ENCODE measurements at regions not wholly inside any gene's neighbourhood (a gene's known extent, or its start where the extent isn't known, plus 50 kb on each side); places are given as distances from the start of the nearest gene placed in this dataset.

DNA sequence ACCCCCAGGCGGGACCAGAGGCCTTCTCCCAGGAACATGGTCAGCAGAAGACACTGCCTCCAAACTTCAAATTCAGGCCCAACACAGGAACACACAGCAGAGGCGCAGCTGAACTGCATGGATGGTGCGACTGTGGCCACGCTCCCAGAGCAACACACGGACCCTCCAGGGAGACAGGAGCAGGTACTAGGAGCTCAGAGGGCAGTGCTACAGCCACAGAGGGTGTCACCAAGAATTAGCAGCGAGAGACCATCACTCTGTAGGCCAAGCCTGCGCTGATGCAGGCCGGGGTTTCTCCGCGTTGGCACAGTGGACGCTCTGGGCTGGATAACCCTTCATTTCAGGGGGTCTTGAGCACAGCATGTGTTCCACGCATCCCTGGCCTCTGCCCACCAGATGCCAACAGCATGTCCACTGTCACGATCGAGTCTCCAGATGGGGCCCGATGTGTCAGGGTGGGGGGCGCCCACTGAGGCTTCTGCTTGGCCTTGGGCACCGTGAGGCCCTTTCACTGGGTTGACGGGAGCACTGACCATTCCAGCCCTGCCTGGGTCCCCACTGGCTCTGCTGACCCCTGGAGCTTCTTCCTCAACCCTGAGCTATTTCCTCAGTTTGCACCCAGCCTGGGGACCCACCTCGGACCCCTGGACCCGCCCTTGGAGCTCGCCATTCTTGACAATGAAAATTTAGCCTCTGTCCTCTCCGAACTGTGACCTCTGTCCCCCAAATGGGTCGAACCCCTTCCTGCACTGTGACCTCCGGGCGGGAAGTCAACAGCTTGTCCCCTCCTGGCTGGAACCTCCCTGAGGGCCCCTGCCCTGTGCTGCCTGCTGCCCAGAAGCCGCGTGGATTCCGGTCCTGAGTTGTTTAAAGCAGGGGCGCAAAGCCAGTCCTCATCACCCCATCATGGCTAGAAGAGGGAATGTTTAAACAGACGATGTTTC lies 239.4 kb downstream of the DLL1 start:
- Histone ChIP-seq H3K9ac (ENCODE audit: low read depth, low read length) (no peak overlapping the region), H3K9me3 (ENCODE audit: insufficient read depth, low read depth, low read length) (no peaks in the 10 kb centered on the region; the same call in 1 of the 2 replicates), H3K27me3 (ENCODE audit: insufficient read depth, low read length) (no peaks in the 10 kb centered on the region), H3K4me3 (ENCODE audit: low read length) (no peak overlapping the region), H3K36me3 (ENCODE audit: insufficient read depth, low read depth, low read length) (no peaks in the 10 kb centered on the region), H3K4me1 (ENCODE audit: insufficient read depth, low read length) (no peaks in the 10 kb centered on the region), H3K27ac (ENCODE audit: low read length) (no peak overlapping the region)

DNA sequence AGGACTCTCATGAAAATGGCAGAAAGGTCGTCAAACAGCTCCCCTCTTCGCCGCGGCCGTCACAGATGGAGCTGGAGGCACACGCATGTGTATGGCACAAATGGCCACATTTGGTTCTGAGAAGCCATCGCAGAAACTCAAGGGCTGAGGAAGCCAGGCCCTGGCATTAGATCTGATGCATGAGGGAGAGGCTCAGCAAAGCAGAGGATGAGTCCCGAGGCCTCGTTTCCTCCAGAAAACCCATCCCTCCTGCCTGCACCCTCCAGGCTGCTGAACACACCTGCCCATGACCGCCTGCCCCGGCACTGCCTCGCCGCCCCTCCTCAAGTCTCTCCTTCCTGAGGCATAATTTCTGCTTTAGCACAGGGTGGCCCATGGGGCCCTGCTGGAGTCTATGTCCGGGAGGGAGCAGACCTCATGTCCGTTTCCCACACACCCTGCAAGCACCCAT lies 240.3 kb downstream of the DLL1 start:
- H3K27ac ChIP-seq (ENCODE audit: low read length) = no peak overlapping the region
- H3K36me3 ChIP-seq (ENCODE audit: insufficient read depth, low read depth, low read length) = no peaks in the 10 kb centered on the region
- H3K4me1 ChIP-seq (ENCODE audit: insufficient read depth, low read length) = no peaks in the 10 kb centered on the region
- no peak overlapping the region for H3K9ac ChIP-seq (ENCODE audit: low read depth, low read length)
- H3K9me3 ChIP-seq (ENCODE audit: insufficient read depth, low read depth, low read length) = no peaks in the 10 kb centered on the region
- H3K27me3 ChIP-seq (ENCODE audit: insufficient read depth, low read length) = no peaks in the 10 kb centered on the region
- H3K4me3 ChIP-seq (ENCODE audit: low read length) = no peak overlapping the region

DNA sequence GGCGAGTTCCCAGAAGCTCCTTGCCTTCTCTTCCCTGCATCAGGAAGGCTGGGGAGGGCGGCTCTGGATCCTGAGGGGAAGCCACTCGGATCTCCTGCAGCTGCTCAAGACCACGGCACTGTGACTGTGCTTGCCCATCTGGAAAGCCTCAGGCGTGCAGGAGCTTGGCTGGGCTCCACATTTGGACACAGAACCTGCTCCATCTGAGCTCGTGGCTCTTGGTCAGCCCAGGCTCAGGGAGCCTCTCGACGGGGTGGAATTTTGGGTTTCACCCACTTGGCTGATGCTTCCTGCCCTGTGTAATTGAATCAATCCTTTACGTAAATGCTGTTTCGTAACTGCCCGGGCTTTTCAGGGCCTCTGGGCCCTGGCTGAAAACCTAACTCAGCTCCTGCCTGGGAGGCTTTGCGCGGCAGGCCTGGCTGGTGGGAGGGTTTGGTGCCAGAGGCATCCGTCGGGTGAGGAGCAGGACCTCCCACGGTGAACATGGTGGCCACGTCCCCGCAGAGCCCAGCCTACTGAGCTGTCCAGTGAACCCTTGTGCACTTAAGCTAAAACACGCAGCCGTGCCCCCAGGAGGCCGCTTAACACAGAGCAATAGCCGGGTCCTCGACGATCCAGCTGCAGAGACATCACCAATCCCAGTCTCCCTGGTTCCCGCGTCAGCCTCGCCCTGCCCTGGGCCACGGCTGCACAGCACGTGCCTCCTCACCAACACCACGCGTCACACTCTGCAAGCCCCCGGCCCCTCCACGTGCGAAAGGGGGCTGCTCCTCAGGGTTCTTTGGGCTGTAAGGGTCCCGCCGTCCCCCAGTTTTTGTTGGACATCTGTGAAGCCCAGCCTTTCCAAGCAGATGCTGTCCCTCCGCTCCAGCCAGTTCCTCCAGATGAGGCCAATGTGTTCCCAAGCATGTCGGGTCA lies 241.0 kb downstream of the DLL1 start:
- no peaks in the 10 kb centered on the region for H3K36me3 ChIP-seq (ENCODE audit: insufficient read depth, low read depth, low read length)
- no peak overlapping the region for H3K4me3 ChIP-seq (ENCODE audit: low read length)
- no peak overlapping the region for H3K9ac ChIP-seq (ENCODE audit: low read depth, low read length)
- H3K27ac ChIP-seq (ENCODE audit: low read length) = no peak overlapping the region
- no peaks in the 10 kb centered on the region for H3K9me3 ChIP-seq (ENCODE audit: insufficient read depth, low read depth, low read length)
- no peaks in the 10 kb centered on the region for H3K4me1 ChIP-seq (ENCODE audit: insufficient read depth, low read length)
- no peaks in the 10 kb centered on the region for H3K27me3 ChIP-seq (ENCODE audit: insufficient read depth, low read length)

DNA sequence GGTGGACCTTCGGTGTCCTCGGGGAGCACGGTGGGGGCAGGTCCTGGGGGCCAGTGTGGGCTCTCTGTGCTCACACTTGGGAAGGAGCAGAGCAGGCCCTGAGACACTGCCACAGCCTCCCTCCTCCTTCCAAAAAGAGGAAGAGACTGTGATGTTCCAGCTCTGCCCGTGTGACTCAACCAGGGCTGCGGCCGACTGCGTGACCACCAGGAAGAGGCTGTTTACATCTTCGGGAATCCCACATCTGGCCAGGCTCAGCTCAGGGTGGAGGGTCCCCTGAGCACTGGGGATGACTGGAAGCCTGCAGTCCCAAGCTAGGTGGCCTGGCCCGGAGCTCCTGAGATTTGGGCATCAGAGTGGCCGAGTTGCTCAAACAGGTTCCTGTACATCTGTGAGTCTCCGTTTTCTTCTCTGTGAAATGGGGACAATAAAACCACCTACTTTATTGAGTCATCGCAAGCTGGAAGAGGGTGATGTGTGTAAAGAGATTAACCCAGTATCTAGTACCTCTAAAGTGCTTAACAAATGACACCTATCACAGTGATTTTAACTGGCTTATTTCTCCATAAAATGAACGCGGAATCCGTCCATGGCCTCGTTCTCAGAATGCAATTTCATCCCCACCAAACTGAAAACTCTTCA lies 242.1 kb downstream of the DLL1 start:
- H3K4me1 ChIP-seq (ENCODE audit: insufficient read depth, low read length) = no peaks in the 10 kb centered on the region
- H3K4me3 ChIP-seq (ENCODE audit: low read length) = no peak overlapping the region
- H3K9ac ChIP-seq (ENCODE audit: low read depth, low read length) = no peak overlapping the region
- H3K36me3 ChIP-seq (ENCODE audit: insufficient read depth, low read depth, low read length) = no peaks in the 10 kb centered on the region
- H3K27me3 ChIP-seq (ENCODE audit: insufficient read depth, low read length) = no peaks in the 10 kb centered on the region
- no peak overlapping the region for H3K27ac ChIP-seq (ENCODE audit: low read length)
- no peaks in the 10 kb centered on the region for H3K9me3 ChIP-seq (ENCODE audit: insufficient read depth, low read depth, low read length)

DNA sequence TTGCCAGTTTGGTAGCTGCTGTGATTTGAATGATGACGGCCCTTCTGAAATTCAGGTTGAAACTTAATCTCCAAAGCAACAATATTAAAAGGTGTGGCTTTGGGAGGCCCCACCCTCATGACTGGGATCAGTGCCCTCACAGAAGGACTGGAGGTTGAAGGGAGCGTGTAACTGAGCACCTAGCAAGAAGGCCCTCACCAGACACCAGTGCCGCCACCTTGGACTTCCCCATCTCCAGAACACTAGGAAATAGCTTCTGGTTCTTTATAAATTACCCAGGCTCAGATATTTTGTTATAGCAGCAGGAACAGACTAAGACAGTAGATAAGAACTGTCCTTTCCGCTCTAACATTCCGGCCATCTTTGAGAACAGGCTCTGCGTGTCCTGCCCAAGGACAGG lies 243.1 kb downstream of the DLL1 start:
- no peaks in the 10 kb centered on the region for H3K4me1 ChIP-seq (ENCODE audit: insufficient read depth, low read length)
- no peak overlapping the region for H3K4me3 ChIP-seq (ENCODE audit: low read length)
- H3K27ac ChIP-seq (ENCODE audit: low read length) = no peak overlapping the region
- H3K9me3 ChIP-seq (ENCODE audit: insufficient read depth, low read depth, low read length) = no peaks in the 10 kb centered on the region
- H3K36me3 ChIP-seq (ENCODE audit: insufficient read depth, low read depth, low read length) = no peaks in the 10 kb centered on the region
- H3K27me3 ChIP-seq (ENCODE audit: insufficient read depth, low read length) = no peaks in the 10 kb centered on the region
- H3K9ac ChIP-seq (ENCODE audit: low read depth, low read length) = no peak overlapping the region

DNA sequence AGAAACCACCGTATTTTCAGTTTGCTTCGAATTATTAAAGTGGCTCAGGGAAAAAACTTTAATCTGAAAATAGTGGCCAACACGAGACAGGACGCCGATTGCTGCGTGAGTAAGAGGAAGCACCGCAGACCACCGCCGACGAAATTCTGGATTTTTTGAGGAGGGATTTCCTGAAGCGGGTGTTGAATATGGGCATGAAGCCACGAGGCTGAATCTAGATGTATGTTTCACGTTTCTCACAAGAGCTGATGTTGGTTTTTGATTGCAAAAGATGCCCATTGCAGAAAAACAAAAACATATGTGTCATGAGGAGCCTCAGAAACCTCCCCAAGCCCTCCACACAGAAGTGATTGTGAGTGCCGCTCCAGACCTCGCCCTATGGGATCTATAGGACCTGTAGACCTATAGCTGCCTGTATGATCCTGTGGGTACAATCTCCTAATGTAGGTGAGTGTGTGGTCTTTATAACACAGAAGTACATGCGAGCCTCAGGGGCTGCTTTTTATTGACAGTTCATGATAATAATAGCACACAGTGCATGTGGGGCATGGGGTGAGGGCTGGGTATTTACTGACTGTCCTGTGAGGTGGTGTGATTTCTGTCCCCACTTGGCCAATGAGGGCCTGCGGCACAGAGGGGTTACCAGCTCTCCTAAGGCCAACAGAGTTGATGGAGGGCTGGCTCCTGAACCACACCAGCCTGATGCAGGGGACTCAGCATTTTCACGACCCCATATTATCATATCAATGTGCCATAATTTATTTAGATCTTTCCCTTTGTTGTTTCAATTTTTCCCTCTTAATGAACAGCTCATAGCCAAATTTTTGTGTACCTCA lies 243.9 kb downstream of the DLL1 start:
- Histone ChIP-seq H3K27me3 (ENCODE audit: insufficient read depth, low read length) (no peaks in the 10 kb centered on the region), H3K9ac (ENCODE audit: low read depth, low read length) (no peak overlapping the region)

DNA sequence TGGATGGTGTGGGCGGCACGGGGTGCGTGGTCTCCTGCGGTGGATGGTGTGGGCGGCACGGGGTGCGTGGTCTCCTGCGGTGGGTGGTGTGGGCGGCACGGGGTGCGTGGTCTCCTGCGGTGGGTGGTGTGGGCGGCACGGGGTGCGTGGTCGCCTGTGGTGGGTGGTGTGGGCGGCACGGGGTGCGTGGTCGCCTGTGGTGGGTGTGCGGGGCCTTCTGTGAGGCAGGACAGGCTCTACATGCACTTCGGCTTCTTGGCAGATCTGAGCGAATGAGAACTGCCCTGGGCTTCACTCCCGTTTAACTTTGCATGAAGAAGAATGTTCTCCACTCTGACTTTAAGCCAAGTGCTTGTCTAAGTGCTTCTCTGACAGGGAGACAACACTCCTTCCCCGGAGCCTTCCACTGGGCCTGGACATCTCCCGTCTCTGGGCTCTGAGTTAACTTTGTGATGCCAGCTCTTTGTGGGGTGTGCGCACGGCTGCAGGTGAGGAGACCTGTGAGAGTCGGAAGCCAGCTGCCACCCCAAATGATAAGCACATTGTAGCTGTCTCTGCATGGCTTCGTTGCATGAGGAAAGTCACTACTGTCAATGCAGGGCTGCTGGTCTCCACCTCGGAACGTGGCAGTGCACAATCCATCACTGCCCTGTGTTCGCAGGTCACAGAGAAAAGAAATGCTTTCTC lies 244.8 kb downstream of the DLL1 start:
- Histone ChIP-seq H3K4me3 (ENCODE audit: low read length) (no peak overlapping the region), H3K4me1 (ENCODE audit: insufficient read depth, low read length) (no peaks in the 10 kb centered on the region), H3K9ac (ENCODE audit: low read depth, low read length) (no peak overlapping the region), H3K9me3 (ENCODE audit: insufficient read depth, low read depth, low read length) (no peaks in the 10 kb centered on the region), H3K36me3 (ENCODE audit: insufficient read depth, low read depth, low read length) (no peaks in the 10 kb centered on the region), H3K27ac (ENCODE audit: low read length) (no peak overlapping the region), H3K27me3 (ENCODE audit: insufficient read depth, low read length) (no peaks in the 10 kb centered on the region)

More for the DNA sequence above, 243.9 kb downstream of the DLL1 start:
- H3K4me3 ChIP-seq (ENCODE audit: low read length) = no peak overlapping the region
- no peaks in the 10 kb centered on the region for H3K9me3 ChIP-seq (ENCODE audit: insufficient read depth, low read depth, low read length)
- no peaks in the 10 kb centered on the region for H3K4me1 ChIP-seq (ENCODE audit: insufficient read depth, low read length)
- no peak overlapping the region for H3K27ac ChIP-seq (ENCODE audit: low read length)
- H3K36me3 ChIP-seq (ENCODE audit: insufficient read depth, low read depth, low read length) = no peaks in the 10 kb centered on the region

DNA sequence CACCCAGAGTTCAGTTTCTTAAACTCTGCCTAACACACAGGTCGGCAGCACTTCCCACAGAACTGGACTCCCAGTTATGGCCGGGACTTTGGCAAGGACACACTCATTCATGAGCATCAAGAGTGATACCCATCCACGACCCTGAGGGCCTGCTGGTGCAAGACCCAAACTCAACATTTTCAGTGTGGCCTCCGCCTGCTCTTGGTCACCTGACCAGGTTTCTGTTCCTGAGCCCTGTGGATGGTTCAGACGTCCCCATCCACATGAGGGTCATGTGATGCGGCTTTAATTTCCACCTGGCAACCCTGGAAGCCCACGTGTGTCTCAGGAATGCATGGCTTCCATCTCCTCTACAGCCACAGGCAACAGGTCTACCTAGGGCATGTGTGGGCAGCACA lies 245.3 kb downstream of the DLL1 start:
- Histone ChIP-seq H3K9ac (ENCODE audit: low read depth, low read length) (no peak overlapping the region), H3K27me3 (ENCODE audit: insufficient read depth, low read length) (no peaks in the 10 kb centered on the region)

DNA sequence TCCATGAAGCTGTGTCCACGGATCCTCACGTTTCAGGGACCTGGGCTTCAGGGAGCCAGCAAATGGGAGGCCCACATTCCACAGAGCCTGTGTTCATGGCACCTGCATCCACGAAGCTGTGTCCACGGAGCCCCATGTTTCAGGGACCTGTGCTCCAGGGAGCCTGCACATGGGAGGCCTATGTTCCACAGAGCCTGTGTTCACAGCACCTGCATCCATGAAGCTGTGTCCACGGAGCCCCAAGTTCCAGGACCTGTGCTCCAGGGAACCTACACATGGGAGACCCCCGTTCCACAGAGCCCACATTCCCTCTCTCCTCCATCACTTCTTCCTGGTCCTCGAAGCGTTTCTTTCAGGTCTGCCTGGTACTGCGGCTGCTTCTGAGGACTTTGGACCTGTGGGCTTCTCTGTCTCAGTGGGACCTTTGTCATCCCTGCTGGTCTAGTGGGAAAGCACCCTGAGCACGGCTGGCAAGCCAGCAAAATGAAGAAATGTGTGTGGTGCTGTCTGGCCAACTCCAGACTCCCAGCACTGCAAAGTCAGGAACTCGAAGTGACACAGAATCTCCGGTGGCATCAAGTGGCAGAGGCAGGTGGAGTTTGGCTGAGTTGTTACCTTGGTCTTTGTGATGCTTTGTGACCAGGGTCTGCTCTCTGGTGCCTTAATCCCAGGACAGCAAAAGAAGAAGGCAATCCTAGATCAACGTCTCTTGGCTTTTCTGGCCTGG lies 245.9 kb downstream of the DLL1 start:
- H3K4me1 ChIP-seq (ENCODE audit: insufficient read depth, low read length) = no peaks in the 10 kb centered on the region
- H3K27me3 ChIP-seq (ENCODE audit: insufficient read depth, low read length) = no peaks in the 10 kb centered on the region

More for the DNA sequence above, 245.3 kb downstream of the DLL1 start:
- Histone ChIP-seq H3K4me1 (ENCODE audit: insufficient read depth, low read length) (no peaks in the 10 kb centered on the region), H3K9me3 (ENCODE audit: insufficient read depth, low read depth, low read length) (no peaks in the 10 kb centered on the region), H3K4me3 (ENCODE audit: low read length) (no peak overlapping the region), H3K27ac (ENCODE audit: low read length) (no peak overlapping the region), H3K36me3 (ENCODE audit: insufficient read depth, low read depth, low read length) (no peaks in the 10 kb centered on the region)

More for the DNA sequence above, 245.9 kb downstream of the DLL1 start:
- Histone ChIP-seq H3K4me3 (ENCODE audit: low read length) (no peak overlapping the region), H3K9ac (ENCODE audit: low read depth, low read length) (no peak overlapping the region), H3K9me3 (ENCODE audit: insufficient read depth, low read depth, low read length) (no peaks in the 10 kb centered on the region), H3K27ac (ENCODE audit: low read length) (no peak overlapping the region), H3K36me3 (ENCODE audit: insufficient read depth, low read depth, low read length) (no peaks in the 10 kb centered on the region)

Data from iPS-20b (cell line).